ENCODE measurements at regions not wholly inside any gene's neighbourhood (a gene's known extent, or its start where the extent isn't known, plus 50 kb on each side); places are given as distances from the start of the nearest gene placed in this dataset.

DNA sequence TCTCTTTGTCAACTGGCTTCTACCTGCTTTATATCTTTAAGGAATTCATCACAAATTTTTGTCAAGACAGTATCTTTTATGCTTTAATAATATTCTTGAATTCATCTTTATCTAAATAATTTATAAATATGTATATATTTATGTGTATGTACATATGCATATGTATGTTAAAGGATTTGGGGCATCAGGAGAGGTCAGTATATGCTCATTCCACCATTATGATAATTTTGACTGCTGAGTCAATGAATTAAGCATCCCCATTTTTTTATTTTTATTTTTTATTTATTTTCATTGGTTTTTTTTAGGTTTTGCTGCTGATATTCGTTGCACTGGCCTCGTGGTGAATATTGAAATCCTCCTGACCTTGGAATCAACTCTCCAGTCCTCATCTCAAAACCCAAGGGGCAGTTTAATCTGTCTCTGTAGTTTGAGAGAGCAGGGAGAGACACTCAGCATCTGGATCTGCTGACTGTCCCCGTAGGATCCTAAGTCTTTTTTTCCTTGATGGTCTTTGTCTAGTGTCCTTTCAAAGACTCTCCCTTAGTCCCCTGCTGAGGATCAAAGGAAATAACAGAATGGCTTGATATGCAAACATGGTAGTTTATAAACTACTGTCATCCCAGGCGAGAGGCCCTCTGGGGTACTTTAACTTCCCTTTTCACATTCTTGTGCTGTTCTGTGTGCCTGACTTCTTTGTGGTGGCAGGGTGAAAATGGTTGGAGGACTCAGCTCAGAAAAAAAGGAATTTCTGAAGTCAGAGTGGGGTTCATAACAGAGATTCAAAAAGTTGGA, 218.7 kb downstream of the DIO2 start:
- Histone ChIP-seq H3K9me2 (ENCODE audit: insufficient read depth, low read length) (no peaks in the 10 kb centered on the region), H3K27ac (ENCODE audit: low read length) (no peak overlapping the region), H3K9me3 (ENCODE audit: low read length) (no peaks in the 10 kb centered on the region), H3F3A (ENCODE audit: insufficient read depth, low read length, poor library complexity, severe bottlenecking) (no peaks in the 10 kb centered on the region), H2AFZ (ENCODE audit: low read depth, low read length) (no peak overlapping the region), H3K36me3 (ENCODE audit: insufficient read depth, low read length) (no peaks in the 10 kb centered on the region), H3K4me3 (ENCODE audit: low read length) (no peak overlapping the region), H3K4me2 (ENCODE audit: low read length) (no peak overlapping the region), H3K9ac (ENCODE audit: low read length) (no peak overlapping the region), H4K20me1 (ENCODE audit: insufficient read depth) (no peaks in the 10 kb centered on the region), H3K27me3 (ENCODE audit: insufficient read depth, low read depth, low read length) (no peaks in the 10 kb centered on the region), H3K79me2 (replicated peaks; ENCODE audit: insufficient read depth, low read length) (no peaks in the 10 kb centered on the region)
- TF ChIP-seq EP300 (conservative IDR thresholded peaks at IDR 0.05; ENCODE audit: poor library complexity, severe bottlenecking) (no peak), POLR2AphosphoS5 (IDR thresholded peaks at IDR 0.05) (no peak), RAD21 (conservative IDR thresholded peaks at IDR 0.05) (no peak), TAF1 (IDR thresholded peaks at IDR 0.05; ENCODE audit: low read depth) (no peak), EZH2 (IDR thresholded peaks at IDR 0.05; ENCODE audit: borderline replicate concordance, insufficient read depth, low read length, poor library complexity, severe bottlenecking) (no peak), SMC3 (conservative IDR thresholded peaks at IDR 0.05; ENCODE audit: poor library complexity) (no peak), MXI1 (conservative IDR thresholded peaks at IDR 0.05; ENCODE audit: poor library complexity, severe bottlenecking) (no peak)
- TF ChIP-seq, protein P1, sequence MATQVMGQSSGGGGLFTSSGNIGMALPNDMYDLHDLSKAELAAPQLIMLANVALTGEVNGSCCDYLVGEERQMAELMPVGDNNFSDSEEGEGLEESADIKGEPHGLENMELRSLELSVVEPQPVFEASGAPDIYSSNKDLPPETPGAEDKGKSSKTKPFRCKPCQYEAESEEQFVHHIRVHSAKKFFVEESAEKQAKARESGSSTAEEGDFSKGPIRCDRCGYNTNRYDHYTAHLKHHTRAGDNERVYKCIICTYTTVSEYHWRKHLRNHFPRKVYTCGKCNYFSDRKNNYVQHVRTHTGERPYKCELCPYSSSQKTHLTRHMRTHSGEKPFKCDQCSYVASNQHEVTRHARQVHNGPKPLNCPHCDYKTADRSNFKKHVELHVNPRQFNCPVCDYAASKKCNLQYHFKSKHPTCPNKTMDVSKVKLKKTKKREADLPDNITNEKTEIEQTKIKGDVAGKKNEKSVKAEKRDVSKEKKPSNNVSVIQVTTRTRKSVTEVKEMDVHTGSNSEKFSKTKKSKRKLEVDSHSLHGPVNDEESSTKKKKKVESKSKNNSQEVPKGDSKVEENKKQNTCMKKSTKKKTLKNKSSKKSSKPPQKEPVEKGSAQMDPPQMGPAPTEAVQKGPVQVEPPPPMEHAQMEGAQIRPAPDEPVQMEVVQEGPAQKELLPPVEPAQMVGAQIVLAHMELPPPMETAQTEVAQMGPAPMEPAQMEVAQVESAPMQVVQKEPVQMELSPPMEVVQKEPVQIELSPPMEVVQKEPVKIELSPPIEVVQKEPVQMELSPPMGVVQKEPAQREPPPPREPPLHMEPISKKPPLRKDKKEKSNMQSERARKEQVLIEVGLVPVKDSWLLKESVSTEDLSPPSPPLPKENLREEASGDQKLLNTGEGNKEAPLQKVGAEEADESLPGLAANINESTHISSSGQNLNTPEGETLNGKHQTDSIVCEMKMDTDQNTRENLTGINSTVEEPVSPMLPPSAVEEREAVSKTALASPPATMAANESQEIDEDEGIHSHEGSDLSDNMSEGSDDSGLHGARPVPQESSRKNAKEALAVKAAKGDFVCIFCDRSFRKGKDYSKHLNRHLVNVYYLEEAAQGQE (IDR thresholded peaks at IDR 0.05; ENCODE audit: borderline replicate concordance) = no peak
- TF ChIP-seq, protein P2, sequence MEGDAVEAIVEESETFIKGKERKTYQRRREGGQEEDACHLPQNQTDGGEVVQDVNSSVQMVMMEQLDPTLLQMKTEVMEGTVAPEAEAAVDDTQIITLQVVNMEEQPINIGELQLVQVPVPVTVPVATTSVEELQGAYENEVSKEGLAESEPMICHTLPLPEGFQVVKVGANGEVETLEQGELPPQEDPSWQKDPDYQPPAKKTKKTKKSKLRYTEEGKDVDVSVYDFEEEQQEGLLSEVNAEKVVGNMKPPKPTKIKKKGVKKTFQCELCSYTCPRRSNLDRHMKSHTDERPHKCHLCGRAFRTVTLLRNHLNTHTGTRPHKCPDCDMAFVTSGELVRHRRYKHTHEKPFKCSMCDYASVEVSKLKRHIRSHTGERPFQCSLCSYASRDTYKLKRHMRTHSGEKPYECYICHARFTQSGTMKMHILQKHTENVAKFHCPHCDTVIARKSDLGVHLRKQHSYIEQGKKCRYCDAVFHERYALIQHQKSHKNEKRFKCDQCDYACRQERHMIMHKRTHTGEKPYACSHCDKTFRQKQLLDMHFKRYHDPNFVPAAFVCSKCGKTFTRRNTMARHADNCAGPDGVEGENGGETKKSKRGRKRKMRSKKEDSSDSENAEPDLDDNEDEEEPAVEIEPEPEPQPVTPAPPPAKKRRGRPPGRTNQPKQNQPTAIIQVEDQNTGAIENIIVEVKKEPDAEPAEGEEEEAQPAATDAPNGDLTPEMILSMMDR (IDR thresholded peaks at IDR 0.05; ENCODE audit: poor library complexity, severe bottlenecking) = no peak

- no peaks in the 10 kb centered on the region for H4K20me1 ChIP-seq (ENCODE audit: insufficient read depth)
- H3K4me3 ChIP-seq (ENCODE audit: low read length) = no peak overlapping the region
- no peaks in the 10 kb centered on the region for H3F3A ChIP-seq (ENCODE audit: insufficient read depth, low read length, poor library complexity, severe bottlenecking)
- H3K9ac ChIP-seq (ENCODE audit: low read length) = no peak overlapping the region
- H3K4me2 ChIP-seq (ENCODE audit: low read length) = no peak overlapping the region
- H3K27me3 ChIP-seq (ENCODE audit: insufficient read depth, low read depth, low read length) = no peaks in the 10 kb centered on the region
- no peak overlapping the region for H3K27ac ChIP-seq (ENCODE audit: low read length)
- H3K9me2 ChIP-seq (ENCODE audit: insufficient read depth, low read length) = no peaks in the 10 kb centered on the region
- H3K79me2 ChIP-seq (replicated peaks; ENCODE audit: insufficient read depth, low read length) = no peaks in the 10 kb centered on the region
- no peaks in the 10 kb centered on the region for H3K36me3 ChIP-seq (ENCODE audit: insufficient read depth, low read length)
- no peak overlapping the region for H2AFZ ChIP-seq (ENCODE audit: low read depth, low read length)
- no peak for TF ChIP-seq TAF1 (IDR thresholded peaks at IDR 0.05; ENCODE audit: low read depth)
- TF ChIP-seq POLR2AphosphoS5 (IDR thresholded peaks at IDR 0.05) = no peak
- no peak for TF ChIP-seq EP300 (conservative IDR thresholded peaks at IDR 0.05; ENCODE audit: poor library complexity, severe bottlenecking)
- no peak for TF ChIP-seq MXI1 (conservative IDR thresholded peaks at IDR 0.05; ENCODE audit: poor library complexity, severe bottlenecking)
- H3K9me3 ChIP-seq (ENCODE audit: low read length) = no peaks in the 10 kb centered on the region
Observed at GRCh38 chr14:79991866-79992265, 219.4 kb downstream of the DIO2 start.

All from neural cell (in vitro differentiated cells).